ENCODE measurements at regions not wholly inside any gene's neighbourhood (a gene's known extent, or its start where the extent isn't known, plus 50 kb on each side); places are given as distances from the start of the nearest gene placed in this dataset.

DNA sequence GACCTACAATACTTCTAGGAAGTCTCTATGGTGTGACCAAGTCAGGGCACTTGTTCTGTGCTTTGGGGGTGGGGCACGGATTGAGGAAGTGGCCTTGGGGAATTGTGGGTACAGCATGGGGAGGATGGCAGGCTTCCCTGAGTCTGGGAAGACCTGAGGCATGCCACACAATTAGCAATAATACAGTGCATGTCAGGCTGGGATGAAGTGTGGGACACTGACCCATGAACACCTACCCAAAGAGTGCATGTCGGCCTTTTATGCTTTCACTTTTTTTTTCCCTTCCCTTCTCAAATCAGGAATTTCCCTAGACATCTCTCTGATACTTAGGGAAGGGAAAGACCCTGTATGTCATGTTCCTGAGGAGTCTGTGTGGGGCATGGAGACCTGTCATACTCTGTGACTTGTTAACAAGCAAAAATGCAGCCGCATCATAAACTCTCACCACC, 146.4 kb downstream of the PALM2AKAP2 start:
- H3K36me3 ChIP-seq (ENCODE audit: control insufficient read depth, insufficient read depth, low read length): no peaks in the 10 kb centered on the region
- H3K9me3 ChIP-seq (ENCODE audit: control insufficient read depth, insufficient read depth, low read length): no peaks in the 10 kb centered on the region
- H3K9ac ChIP-seq (ENCODE audit: low read depth, low read length): no peak overlapping the region
- H3K4me3 ChIP-seq (ENCODE audit: low read depth, low read length): no peak overlapping the region
- no peak overlapping the region for H3K27ac ChIP-seq (ENCODE audit: low read depth, low read length)
- no peaks in the 10 kb centered on the region for H3K27me3 ChIP-seq (ENCODE audit: control insufficient read depth, insufficient read depth, low read length)
- no peaks in the 10 kb centered on the region; the same call in 1 of the 2 replicates for H3K4me1 ChIP-seq (ENCODE audit: control insufficient read depth, insufficient read depth, low read length)

DNA sequence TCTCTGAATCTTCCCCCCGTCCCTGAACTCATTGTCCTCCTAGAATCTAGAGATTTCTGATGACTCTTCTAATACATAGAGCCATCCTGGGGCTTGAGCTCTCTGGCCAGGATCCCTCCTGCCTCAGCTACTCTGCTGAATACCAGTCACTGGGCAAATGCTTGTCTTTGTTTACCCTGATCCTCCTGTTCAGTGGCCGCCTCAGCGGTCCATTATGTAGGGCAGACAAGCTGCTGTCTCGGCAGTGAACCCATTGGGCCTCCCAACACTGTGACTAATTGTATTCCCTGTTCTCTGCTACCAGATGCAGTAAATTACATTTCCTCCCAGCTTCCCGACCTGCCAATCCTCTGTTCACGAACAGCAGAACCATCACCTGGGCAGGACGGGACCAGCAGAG, 151.6 kb downstream of the PALM2AKAP2 start:
- H3K4me1 ChIP-seq (ENCODE audit: control insufficient read depth, insufficient read depth, low read length): no peaks in the 10 kb centered on the region
- no peak overlapping the region for H3K4me3 ChIP-seq (ENCODE audit: low read depth, low read length)
- H3K9ac ChIP-seq (ENCODE audit: low read depth, low read length): no peak overlapping the region
- H3K36me3 ChIP-seq (ENCODE audit: control insufficient read depth, insufficient read depth, low read length): no peaks in the 10 kb centered on the region
- H3K9me3 ChIP-seq (ENCODE audit: control insufficient read depth, insufficient read depth, low read length): no peaks in the 10 kb centered on the region
- no peaks in the 10 kb centered on the region for H3K27me3 ChIP-seq (ENCODE audit: control insufficient read depth, insufficient read depth, low read length)
- no peak overlapping the region for H3K27ac ChIP-seq (ENCODE audit: low read depth, low read length)

DNA sequence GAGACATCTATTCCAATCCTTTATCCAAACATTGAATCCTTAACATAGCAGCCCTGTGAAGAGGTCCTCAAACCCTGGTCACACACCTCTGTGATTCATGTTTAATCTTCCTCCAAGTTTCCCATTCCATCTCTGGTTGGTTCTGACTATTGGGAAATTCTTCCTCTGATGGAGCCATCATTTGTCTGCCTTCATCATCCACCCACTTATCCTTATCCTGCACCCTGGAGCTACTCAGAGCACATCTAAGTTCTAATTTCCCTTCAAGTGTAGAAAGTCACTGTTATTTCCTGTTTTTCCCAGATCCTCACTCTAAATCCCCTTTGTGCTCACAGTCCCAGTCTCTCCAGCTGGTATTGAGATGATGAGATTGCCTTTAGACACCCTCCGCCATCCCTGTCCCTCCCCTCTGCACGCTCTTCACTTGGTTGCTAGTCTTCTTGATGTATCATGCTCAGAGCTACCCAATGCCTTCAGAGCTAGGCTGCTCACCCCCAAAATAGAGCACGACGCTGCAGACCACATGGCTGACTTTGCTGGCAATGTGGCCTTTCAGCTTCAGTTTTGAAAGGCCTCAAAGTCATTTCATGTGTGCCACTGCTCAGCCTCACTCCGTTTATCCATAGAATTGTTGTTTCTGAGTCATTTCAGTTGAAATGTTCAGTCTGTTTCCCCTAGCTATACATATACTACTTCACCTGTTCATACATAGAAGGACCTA, 154.3 kb downstream of the PALM2AKAP2 start:
- H3K27me3 ChIP-seq (ENCODE audit: control insufficient read depth, insufficient read depth, low read length): no peaks in the 10 kb centered on the region
- no peak overlapping the region for H3K27ac ChIP-seq (ENCODE audit: low read depth, low read length)
- no peak overlapping the region for H3K4me3 ChIP-seq (ENCODE audit: low read depth, low read length)

DNA sequence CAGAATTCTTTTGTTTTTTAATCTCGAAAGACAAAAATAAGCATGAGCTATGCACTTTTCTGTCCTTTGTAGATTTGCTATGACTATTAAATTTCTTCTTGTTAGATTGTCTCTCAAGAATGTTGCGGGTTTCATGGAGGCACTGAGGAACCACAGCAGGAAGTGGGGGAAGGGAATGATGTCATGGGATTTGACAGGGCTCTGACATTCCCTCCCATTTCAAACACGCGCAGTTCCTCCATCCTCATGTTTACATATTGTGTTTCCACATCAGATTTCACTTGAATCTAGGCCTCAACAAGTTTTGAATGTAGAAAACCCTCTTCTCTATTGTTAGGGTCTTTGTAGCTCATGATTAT, 154.8 kb downstream of the PALM2AKAP2 start:
- Histone ChIP-seq H3K4me1 (ENCODE audit: control insufficient read depth, insufficient read depth, low read length) (no peaks in the 10 kb centered on the region), H3K36me3 (ENCODE audit: control insufficient read depth, insufficient read depth, low read length) (no peaks in the 10 kb centered on the region), H3K9me3 (ENCODE audit: control insufficient read depth, insufficient read depth, low read length) (no peaks in the 10 kb centered on the region), H3K9ac (ENCODE audit: low read depth, low read length) (no peak overlapping the region), H3K27ac (ENCODE audit: low read depth, low read length) (no peak overlapping the region), H3K4me3 (ENCODE audit: low read depth, low read length) (no peak overlapping the region), H3K27me3 (ENCODE audit: control insufficient read depth, insufficient read depth, low read length) (no peaks in the 10 kb centered on the region)

More for the DNA sequence above, 154.3 kb downstream of the PALM2AKAP2 start:
- no peaks in the 10 kb centered on the region for H3K4me1 ChIP-seq (ENCODE audit: control insufficient read depth, insufficient read depth, low read length)
- no peak overlapping the region for H3K9ac ChIP-seq (ENCODE audit: low read depth, low read length)
- H3K36me3 ChIP-seq (ENCODE audit: control insufficient read depth, insufficient read depth, low read length): no peaks in the 10 kb centered on the region
- H3K9me3 ChIP-seq (ENCODE audit: control insufficient read depth, insufficient read depth, low read length): no peaks in the 10 kb centered on the region

DNA sequence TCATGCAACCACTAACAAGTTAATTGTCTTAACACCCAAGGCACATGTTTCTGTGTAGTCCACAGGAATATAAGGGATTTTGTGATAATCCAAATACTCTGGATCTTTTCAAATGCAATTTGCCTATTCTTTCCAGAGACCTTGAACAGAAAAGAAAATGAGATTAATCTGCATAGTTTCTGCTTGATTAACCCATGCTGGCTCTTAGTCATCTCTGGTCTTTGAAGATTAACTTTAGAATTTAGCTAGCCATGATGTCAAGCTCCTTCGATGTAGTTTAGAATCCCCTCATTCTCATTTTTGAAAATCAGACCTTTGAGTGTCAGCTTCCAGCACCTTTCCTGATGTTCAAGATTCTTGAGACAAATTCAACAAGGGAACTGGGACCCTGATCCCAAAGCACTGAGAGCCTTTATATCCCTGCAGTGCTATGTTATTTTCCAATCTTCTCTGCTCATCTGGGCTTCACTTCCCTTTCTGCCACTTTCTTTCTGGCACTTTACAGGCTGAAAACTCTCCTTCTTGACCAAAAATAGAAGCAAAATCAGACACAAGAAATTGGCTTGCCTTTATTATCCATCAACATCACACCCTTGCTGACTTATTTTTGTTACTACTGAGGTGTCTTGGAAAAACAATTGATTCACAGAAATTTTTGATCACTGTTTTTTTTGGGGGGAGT, 155.5 kb downstream of the PALM2AKAP2 start:
- Histone ChIP-seq H3K4me3 (ENCODE audit: low read depth, low read length) (no peak overlapping the region), H3K27ac (ENCODE audit: low read depth, low read length) (no peak overlapping the region), H3K4me1 (ENCODE audit: control insufficient read depth, insufficient read depth, low read length) (no peaks in the 10 kb centered on the region), H3K27me3 (ENCODE audit: control insufficient read depth, insufficient read depth, low read length) (no peaks in the 10 kb centered on the region), H3K9ac (ENCODE audit: low read depth, low read length) (no peak overlapping the region), H3K36me3 (ENCODE audit: control insufficient read depth, insufficient read depth, low read length) (no peaks in the 10 kb centered on the region), H3K9me3 (ENCODE audit: control insufficient read depth, insufficient read depth, low read length) (no peaks in the 10 kb centered on the region)

DNA sequence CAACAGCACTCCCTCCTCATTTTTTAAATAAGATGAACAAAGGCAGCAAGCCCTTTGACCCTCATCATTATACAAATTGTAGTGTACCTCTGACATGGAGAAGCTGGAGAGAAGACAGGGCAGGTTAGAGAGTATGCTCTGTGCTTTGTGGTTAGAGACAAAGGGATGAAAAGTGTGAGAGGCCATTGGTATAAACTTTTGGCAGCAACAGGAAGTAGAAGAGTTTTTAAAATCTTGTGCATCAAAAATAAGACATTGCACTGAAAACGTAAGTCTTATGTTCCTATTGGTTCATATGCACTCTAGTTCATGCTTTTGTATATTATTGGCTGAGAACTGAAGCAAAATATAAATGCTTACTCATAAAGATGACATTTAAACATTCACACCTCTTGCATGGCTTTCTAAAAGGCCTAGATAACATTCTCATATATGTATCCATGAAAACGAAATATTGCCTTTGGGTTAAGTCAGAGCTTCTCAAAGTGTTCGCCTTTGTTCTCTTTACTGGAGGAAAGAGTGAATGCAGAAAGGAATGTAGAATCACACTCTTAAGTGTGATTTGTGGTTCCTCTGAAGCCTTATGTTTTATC, 158.0 kb downstream of the PALM2AKAP2 start:
- no peak overlapping the region for H3K9ac ChIP-seq (ENCODE audit: low read depth, low read length)
- H3K27me3 ChIP-seq (ENCODE audit: control insufficient read depth, insufficient read depth, low read length): no peaks in the 10 kb centered on the region
- H3K4me3 ChIP-seq (ENCODE audit: low read depth, low read length): no peak overlapping the region
- H3K9me3 ChIP-seq (ENCODE audit: control insufficient read depth, insufficient read depth, low read length): no peaks in the 10 kb centered on the region
- H3K36me3 ChIP-seq (ENCODE audit: control insufficient read depth, insufficient read depth, low read length): no peaks in the 10 kb centered on the region
- H3K27ac ChIP-seq (ENCODE audit: low read depth, low read length): no peak overlapping the region
- no peaks in the 10 kb centered on the region for H3K4me1 ChIP-seq (ENCODE audit: control insufficient read depth, insufficient read depth, low read length)

DNA sequence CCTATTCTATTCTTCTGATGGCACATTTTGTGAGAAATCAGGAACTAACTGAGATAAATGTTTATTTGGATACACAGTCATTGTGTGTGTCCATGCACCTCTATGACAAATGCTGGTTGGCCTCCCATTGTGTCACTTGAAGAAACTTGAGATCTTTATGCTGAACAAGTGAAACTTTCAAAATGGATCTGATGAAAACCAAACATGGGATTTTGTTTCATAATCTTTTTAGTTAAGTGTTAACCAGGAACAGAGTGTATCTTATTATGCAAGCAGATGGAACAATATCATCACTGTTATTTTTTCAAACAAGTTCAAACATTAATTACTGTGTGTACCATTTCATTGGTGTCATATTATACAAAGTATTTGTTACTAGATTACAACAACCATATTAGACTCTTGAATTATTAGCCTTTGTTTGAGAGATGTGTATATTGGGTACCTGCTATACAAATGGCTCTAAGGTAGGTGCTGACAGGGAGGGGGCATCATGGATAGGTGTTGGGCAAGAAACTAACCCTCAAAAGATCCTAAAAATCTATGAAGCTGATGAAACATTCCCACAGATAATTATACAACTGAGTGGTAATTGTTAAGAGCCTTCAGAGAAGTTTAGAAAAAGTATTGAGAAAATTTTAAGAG, 159.8 kb downstream of the PALM2AKAP2 start:
- no peak overlapping the region for H3K4me3 ChIP-seq (ENCODE audit: low read depth, low read length)
- no peaks in the 10 kb centered on the region for H3K36me3 ChIP-seq (ENCODE audit: control insufficient read depth, insufficient read depth, low read length)
- H3K4me1 ChIP-seq (ENCODE audit: control insufficient read depth, insufficient read depth, low read length): no peaks in the 10 kb centered on the region
- H3K27ac ChIP-seq (ENCODE audit: low read depth, low read length): no peak overlapping the region
- H3K27me3 ChIP-seq (ENCODE audit: control insufficient read depth, insufficient read depth, low read length): no peaks in the 10 kb centered on the region
- no peaks in the 10 kb centered on the region for H3K9me3 ChIP-seq (ENCODE audit: control insufficient read depth, insufficient read depth, low read length)
- no peak overlapping the region for H3K9ac ChIP-seq (ENCODE audit: low read depth, low read length)

DNA sequence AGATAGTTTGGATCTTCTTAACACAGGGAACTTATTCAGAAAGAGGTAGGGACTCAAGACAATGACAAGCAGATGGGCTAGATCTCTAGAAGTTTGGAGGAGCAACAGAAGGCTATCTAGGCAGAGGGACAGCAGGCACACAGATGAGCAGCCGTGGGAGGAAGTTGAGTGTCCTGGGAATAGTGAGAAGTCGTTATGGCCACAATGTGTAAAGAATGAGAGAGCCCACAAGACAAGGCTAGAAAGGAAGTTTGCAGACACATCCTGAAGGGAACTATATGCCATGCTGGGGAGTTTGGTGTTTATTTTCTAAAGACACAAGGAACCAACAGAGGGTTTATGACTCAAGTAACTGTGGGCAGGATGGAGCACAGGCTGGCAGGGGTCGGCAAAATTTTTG, 160.6 kb downstream of the PALM2AKAP2 start:
- H3K27me3 ChIP-seq (ENCODE audit: control insufficient read depth, insufficient read depth, low read length): no peaks in the 10 kb centered on the region
- H3K36me3 ChIP-seq (ENCODE audit: control insufficient read depth, insufficient read depth, low read length): no peaks in the 10 kb centered on the region
- no peaks in the 10 kb centered on the region for H3K4me1 ChIP-seq (ENCODE audit: control insufficient read depth, insufficient read depth, low read length)
- no peak overlapping the region for H3K4me3 ChIP-seq (ENCODE audit: low read depth, low read length)
- H3K9ac ChIP-seq (ENCODE audit: low read depth, low read length): no peak overlapping the region
- H3K9me3 ChIP-seq (ENCODE audit: control insufficient read depth, insufficient read depth, low read length): no peaks in the 10 kb centered on the region
- no peak overlapping the region for H3K27ac ChIP-seq (ENCODE audit: low read depth, low read length)

DNA sequence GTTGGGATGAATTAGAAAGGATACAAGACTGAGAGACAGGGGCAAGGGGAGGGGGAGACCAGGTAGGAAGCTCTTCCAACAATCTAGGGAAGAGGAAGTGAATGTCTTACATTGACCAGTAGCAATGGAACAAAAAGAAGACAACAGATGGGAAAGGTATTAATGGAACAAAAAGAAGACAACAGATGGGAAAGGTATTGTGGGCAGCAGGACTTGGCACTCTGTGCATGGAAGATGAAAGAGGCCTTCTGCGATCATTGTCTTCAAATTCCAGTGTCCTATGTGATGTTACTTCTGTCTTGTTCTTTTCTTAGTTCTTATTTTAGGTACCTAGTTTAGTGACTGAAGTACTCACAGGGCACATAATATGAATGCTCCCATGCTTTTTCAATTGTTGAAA, 161.8 kb downstream of the PALM2AKAP2 start:
- no peak overlapping the region for H3K4me3 ChIP-seq (ENCODE audit: low read depth, low read length)
- no peaks in the 10 kb centered on the region for H3K4me1 ChIP-seq (ENCODE audit: control insufficient read depth, insufficient read depth, low read length)
- H3K36me3 ChIP-seq (ENCODE audit: control insufficient read depth, insufficient read depth, low read length): no peaks in the 10 kb centered on the region
- H3K27ac ChIP-seq (ENCODE audit: low read depth, low read length): no peak overlapping the region
- H3K9ac ChIP-seq (ENCODE audit: low read depth, low read length): no peak overlapping the region
- no peaks in the 10 kb centered on the region for H3K9me3 ChIP-seq (ENCODE audit: control insufficient read depth, insufficient read depth, low read length)
- H3K27me3 ChIP-seq (ENCODE audit: control insufficient read depth, insufficient read depth, low read length): no peaks in the 10 kb centered on the region

DNA sequence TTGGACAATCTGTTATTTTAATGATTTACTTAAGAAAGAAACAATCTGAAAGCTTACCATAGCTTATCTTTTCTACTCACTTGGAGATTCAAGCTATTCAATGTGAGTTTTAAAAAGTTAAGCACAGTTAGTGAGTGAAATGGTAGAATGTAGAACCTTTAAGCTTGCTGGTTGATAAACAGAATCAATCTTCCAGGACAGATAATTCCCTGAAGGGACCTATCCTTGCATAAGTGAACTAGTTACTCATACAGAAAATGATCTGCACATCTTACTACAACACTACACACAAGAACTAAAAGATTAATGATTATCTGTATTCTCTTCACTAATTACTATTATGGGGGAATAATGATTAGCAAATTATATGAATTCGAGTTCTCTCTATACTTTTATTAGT, 165.6 kb downstream of the PALM2AKAP2 start:
- no peak overlapping the region for H3K27ac ChIP-seq (ENCODE audit: low read depth, low read length)
- no peaks in the 10 kb centered on the region for H3K36me3 ChIP-seq (ENCODE audit: control insufficient read depth, insufficient read depth, low read length)
- no peak overlapping the region for H3K4me3 ChIP-seq (ENCODE audit: low read depth, low read length)
- no peaks in the 10 kb centered on the region for H3K27me3 ChIP-seq (ENCODE audit: control insufficient read depth, insufficient read depth, low read length)
- H3K9ac ChIP-seq (ENCODE audit: low read depth, low read length): no peak overlapping the region
- no peaks in the 10 kb centered on the region for H3K4me1 ChIP-seq (ENCODE audit: control insufficient read depth, insufficient read depth, low read length)
- H3K9me3 ChIP-seq (ENCODE audit: control insufficient read depth, insufficient read depth, low read length): no peaks in the 10 kb centered on the region

DNA sequence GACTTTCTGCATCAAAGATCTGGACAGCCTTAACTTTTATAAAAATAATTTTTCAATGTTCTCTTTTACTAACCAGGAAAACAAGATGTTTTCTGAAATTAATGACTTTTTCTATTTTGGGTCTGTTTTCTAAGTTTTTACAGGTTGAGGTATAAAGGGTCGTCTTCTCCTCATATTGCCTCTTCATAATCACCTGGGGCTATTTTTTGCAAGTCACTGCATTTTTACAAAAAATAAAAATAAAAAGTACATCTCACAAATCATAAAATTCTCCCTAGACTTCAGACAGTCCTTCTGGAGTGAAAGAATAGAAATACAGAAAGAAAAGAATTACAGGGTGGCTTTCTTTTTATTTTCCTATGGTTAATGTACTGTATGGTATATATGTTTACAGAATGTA, 168.5 kb downstream of the PALM2AKAP2 start:
- no peak overlapping the region for H3K4me3 ChIP-seq (ENCODE audit: low read depth, low read length)
- H3K9me3 ChIP-seq (ENCODE audit: control insufficient read depth, insufficient read depth, low read length): no peaks in the 10 kb centered on the region
- no peak overlapping the region for H3K27ac ChIP-seq (ENCODE audit: low read depth, low read length)
- no peaks in the 10 kb centered on the region for H3K4me1 ChIP-seq (ENCODE audit: control insufficient read depth, insufficient read depth, low read length)
- H3K27me3 ChIP-seq (ENCODE audit: control insufficient read depth, insufficient read depth, low read length): no peaks in the 10 kb centered on the region
- no peak overlapping the region for H3K9ac ChIP-seq (ENCODE audit: low read depth, low read length)
- H3K36me3 ChIP-seq (ENCODE audit: control insufficient read depth, insufficient read depth, low read length): no peaks in the 10 kb centered on the region

Measured in HUES48 (cell line).